WTC11 (cell line): ENCODE measurements at regions not wholly inside any gene's neighbourhood (a gene's known extent, or its start where the extent isn't known, plus 50 kb on each side); places are given as distances from the start of the nearest gene placed in this dataset.

Source experiments
- ATAC-seq: fragments of 200-7000 bp; cut with Tn5 transposase; 2 replicates; pipeline ENCODE4 v1.10.0; 2021; ENCODE audit warnings: mild to moderate bottlenecking, moderate library complexity
- CTCF ChIA-PET: fragments of 300-600 bp; sonication (Branson Sonifier 250); formaldehyde crosslinking; loops from one replicate; lab custom pipeline; 2021; ENCODE audit warnings: antibody characterized with exemption; lab: Charles Lee
- POLR2A ChIA-PET: fragments of 350-600 bp; sonication (Branson Sonifier 250); formaldehyde crosslinking; loops from one replicate; lab custom pipeline; 2021; ENCODE audit warnings: antibody characterized with exemption; lab: Charles Lee
- DNase-seq: peaks from one replicate; pipeline ENCODE4 v3.0.0; 2021; ENCODE audit warnings: low spot score
- H3K27ac Mint-ChIP-seq: 2 replicates; pipeline ENCODE4 v1.8.0; 2021; ENCODE audit warnings: mixed read lengths
- H3K27me3 Mint-ChIP-seq: 2 replicates; pipeline ENCODE4 v1.8.0; 2021; ENCODE audit warnings: low read depth, mild to moderate bottlenecking, moderate library complexity, mixed read lengths
- H3K36me3 Mint-ChIP-seq: 2 replicates; pipeline ENCODE4 v1.8.0; 2021; ENCODE audit warnings: mixed read lengths
- H3K4me1 Mint-ChIP-seq: 2 replicates; pipeline ENCODE4 v1.8.0; 2022; ENCODE audit warnings: mixed read lengths
- H3K4me3 Mint-ChIP-seq: 2 replicates; pipeline ENCODE4 v1.8.0; 2021; ENCODE audit warnings: mild to moderate bottlenecking, moderate library complexity, mixed read lengths
- H3K9me3 Mint-ChIP-seq: 2 replicates; pipeline ENCODE4 v1.8.0; 2021; ENCODE audit warnings: mixed read lengths
- AR ChIP-seq: fragments of 250-450 bp; sonication (Bioruptor Pico); IDR thresholded peaks from 2 replicates; pipeline ENCODE4 v1.9.0; 2021; ENCODE audit warnings: mild to moderate bottlenecking
- ATF6 ChIP-seq: sonication (generic); formaldehyde crosslinking; IDR thresholded peaks from 2 replicates; pipeline ENCODE4 v1.8.1; 2023; ENCODE audit warnings: mild to moderate bottlenecking, missing genetic modification reagents
- CDX4 ChIP-seq: fragments of 250-450 bp; sonication (Bioruptor Pico); IDR thresholded peaks from 2 replicates; pipeline ENCODE4 v1.9.0; 2021; ENCODE audit warnings: moderate library complexity, mild to moderate bottlenecking, inconsistent platforms, borderline replicate concordance
- CREB1 ChIP-seq: sonication (generic); formaldehyde crosslinking; IDR thresholded peaks from 2 replicates; pipeline ENCODE4 v1.8.0; 2023; ENCODE audit warnings: mild to moderate bottlenecking, missing genetic modification reagents
- FOXP1 ChIP-seq: sonication (generic); formaldehyde crosslinking; IDR thresholded peaks from 2 replicates; pipeline ENCODE4 v1.8.0; 2022; ENCODE audit warnings: missing genetic modification reagents, mild to moderate bottlenecking, moderate library complexity, borderline replicate concordance
- IRF2 ChIP-seq: sonication (generic); formaldehyde crosslinking; IDR thresholded peaks from 2 replicates; pipeline ENCODE4 v1.8.0; 2022; ENCODE audit warnings: low read depth, missing genetic modification reagents, borderline replicate concordance
- JAZF1 ChIP-seq: fragments of 250-450 bp; sonication (Bioruptor Pico); IDR thresholded peaks from 2 replicates; pipeline ENCODE4 v1.9.0; 2021; ENCODE audit warnings: moderate library complexity, mild to moderate bottlenecking, inconsistent platforms
- MXD4 ChIP-seq: fragments of 250-450 bp; sonication (Bioruptor Pico); IDR thresholded peaks from 2 replicates; pipeline ENCODE4 v1.8.0; 2021; ENCODE audit warnings: mild to moderate bottlenecking, moderate library complexity, borderline replicate concordance
- NFE2L1 ChIP-seq: sonication (generic); formaldehyde crosslinking; IDR thresholded peaks from 2 replicates; pipeline ENCODE4 v1.8.1; 2023; ENCODE audit warnings: missing genetic modification reagents
- NR3C1 ChIP-seq: sonication (generic); formaldehyde crosslinking; conservative IDR thresholded peaks from 2 replicates; pipeline ENCODE4 v1.8.1; 2023; ENCODE audit warnings: low read depth, mild to moderate bottlenecking, missing genetic modification reagents
- SMAD3 ChIP-seq: sonication (generic); formaldehyde crosslinking; IDR thresholded peaks from 2 replicates; pipeline ENCODE4 v1.8.0; 2022; ENCODE audit warnings: missing genetic modification reagents, mild to moderate bottlenecking, borderline replicate concordance
- SMAD4 ChIP-seq: sonication (generic); formaldehyde crosslinking; IDR thresholded peaks from 2 replicates; pipeline ENCODE4 v1.8.0; 2022; ENCODE audit warnings: mild to moderate bottlenecking, missing genetic modification reagents
- SP1 ChIP-seq: sonication (generic); formaldehyde crosslinking; conservative IDR thresholded peaks from 2 replicates; pipeline ENCODE4 v1.8.1; 2022; ENCODE audit warnings: missing genetic modification reagents
- STAT6 ChIP-seq: sonication (generic); formaldehyde crosslinking; conservative IDR thresholded peaks from 2 replicates; pipeline ENCODE4 v1.8.1; 2023; ENCODE audit warnings: mild to moderate bottlenecking, low read depth, missing genetic modification reagents, moderate library complexity
- TCF7 ChIP-seq: sonication (generic); formaldehyde crosslinking; IDR thresholded peaks from 2 replicates; pipeline ENCODE4 v1.8.0; 2022; ENCODE audit warnings: mild to moderate bottlenecking, low read depth, missing genetic modification reagents, moderate library complexity
- TEAD4 ChIP-seq: sonication (generic); formaldehyde crosslinking; IDR thresholded peaks from 2 replicates; pipeline ENCODE4 v1.8.0; 2022; ENCODE audit warnings: mild to moderate bottlenecking, missing genetic modification reagents
- ZNF138 ChIP-seq: sonication (generic); formaldehyde crosslinking; conservative IDR thresholded peaks from 2 replicates; pipeline ENCODE4 v1.8.1; 2022; ENCODE audit warnings: mild to moderate bottlenecking, moderate library complexity, missing genetic modification reagents
- ZNF317 ChIP-seq: sonication (generic); formaldehyde crosslinking; IDR thresholded peaks from 2 replicates; pipeline ENCODE4 v1.8.1; 2023; ENCODE audit warnings: low read depth, mild to moderate bottlenecking, moderate library complexity, missing genetic modification reagents, borderline replicate concordance
- ZNF423 ChIP-seq: fragments of 250-450 bp; sonication (Bioruptor Pico); IDR thresholded peaks from 2 replicates; pipeline ENCODE4 v2.1.2; 2022; ENCODE audit warnings: mild to moderate bottlenecking, moderate library complexity

- no peak for TF ChIP-seq AR (CRISPR knock-in tag)
- no peak for TF ChIP-seq TEAD4
- no peak for TF ChIP-seq CDX4 (CRISPR knock-in tag)
- no peak for TF ChIP-seq IRF2 (CRISPR knock-in tag)
- TF ChIP-seq SMAD4 (CRISPR knock-in tag): no peak
Observed at GRCh38 chr3:165451371-165452070, 255.3 kb upstream of the SLITRK3 start (continued).

GRCh38 chr3:165446555-165446954 lies 250.4 kb upstream of the SLITRK3 start:
- H3K4me3 Mint-ChIP-seq: no peak overlapping the region
- H3K27ac Mint-ChIP-seq: no peak overlapping the region
- CTCF ChIA-PET: no interaction called here
- peaks cover 10% of the 10 kb centered on the region for H3K4me1 Mint-ChIP-seq
- peaks cover 12% of the 10 kb centered on the region; the same call in 1 of the 2 replicates for H3K9me3 Mint-ChIP-seq
- DNase-seq: no peak
- no peaks in the 10 kb centered on the region for H3K36me3 Mint-ChIP-seq
- peak; percentile 77 for ATAC-seq
- no peaks in the 10 kb centered on the region for H3K27me3 Mint-ChIP-seq
- no peak for TF ChIP-seq FOXP1
- no peak for TF ChIP-seq CREB1
- no peak for TF ChIP-seq STAT6 (CRISPR knock-in tag)
- TF ChIP-seq ZNF423 (CRISPR knock-in tag): no peak
- TF ChIP-seq MXD4 (CRISPR knock-in tag): no peak
- TF ChIP-seq SP1 (CRISPR knock-in tag): no peak
- TF ChIP-seq NFE2L1 (CRISPR knock-in tag): no peak
- POLR2A ChIA-PET: no interaction called here

GRCh38 chr3:165444745-165445144 lies 248.6 kb upstream of the SLITRK3 start:
- CTCF ChIA-PET: interaction anchor here (1.0 kb wide), 1 partner anchor 105 kb away, joined by 3 read pairs; no protein-coding TSS in a partner anchor
- ATAC-seq: no peak
- Mint-ChIP-seq H3K9me3 (peaks cover 12% of the 10 kb centered on the region; the same call in 1 of the 2 replicates), H3K27me3 (no peaks in the 10 kb centered on the region), H3K4me1 (peaks cover 10% of the 10 kb centered on the region), H3K4me3 (no peak overlapping the region), H3K27ac (no peak overlapping the region), H3K36me3 (no peaks in the 10 kb centered on the region)
- POLR2A ChIA-PET: no interaction called here
- TF ChIP-seq NR3C1 (CRISPR knock-in tag) (no peak), JAZF1 (CRISPR knock-in tag) (no peak), NFE2L1 (CRISPR knock-in tag) (no peak), ZNF317 (CRISPR knock-in tag) (no peak), ATF6 (no peak), ZNF138 (CRISPR knock-in tag) (no peak), SP1 (CRISPR knock-in tag) (no peak), TCF7 (no peak), SMAD3 (no peak)
- DNase-seq: no peak
